ENCODE measurements at regions not wholly inside any gene's neighbourhood (a gene's known extent, or its start where the extent isn't known, plus 50 kb on each side); places are given as distances from the start of the nearest gene placed in this dataset.

GRCh38 chr1:239306426-239306825 lies 79.9 kb upstream of the CHRM3 start:
- no peak for DNase-seq (ENCODE audit: low read depth)
- H3K4me3 ChIP-seq (replicated peaks; ENCODE audit: low read depth, low read length) = no peak overlapping the region
- TF ChIP-seq CTCF (IDR thresholded peaks at IDR 0.05; ENCODE audit: low read length, missing control alignments) = no peak

- no peak overlapping the region for H3K4me3 ChIP-seq (replicated peaks; ENCODE audit: low read depth, low read length)
- TF ChIP-seq CTCF (IDR thresholded peaks at IDR 0.05; ENCODE audit: low read length, missing control alignments) = no peak
- no peak for DNase-seq (ENCODE audit: low read depth)
Measured at GRCh38 chr1:239303289-239303688, 83.1 kb upstream of the CHRM3 start.

- no peak for DNase-seq (ENCODE audit: low read depth)
- TF ChIP-seq CTCF (IDR thresholded peaks at IDR 0.05; ENCODE audit: low read length, missing control alignments) = no peak
- no peak overlapping the region for H3K4me3 ChIP-seq (replicated peaks; ENCODE audit: low read depth, low read length)
Measured at GRCh38 chr1:239302696-239303095, 83.7 kb upstream of the CHRM3 start.

GRCh38 chr1:239301251-239301650 lies 85.1 kb upstream of the CHRM3 start:
- TF ChIP-seq CTCF (IDR thresholded peaks at IDR 0.05; ENCODE audit: low read length, missing control alignments) = no peak
- no peak for DNase-seq (ENCODE audit: low read depth)
- H3K4me3 ChIP-seq (replicated peaks; ENCODE audit: low read depth, low read length) = no peak overlapping the region

- DNase-seq (ENCODE audit: low read depth) = no peak
- H3K4me3 ChIP-seq (replicated peaks; ENCODE audit: low read depth, low read length) = no peak overlapping the region
- TF ChIP-seq CTCF (IDR thresholded peaks at IDR 0.05; ENCODE audit: low read length, missing control alignments) = no peak
Measured at GRCh38 chr1:239297910-239298309, 88.5 kb upstream of the CHRM3 start.

- no peak overlapping the region for H3K4me3 ChIP-seq (replicated peaks; ENCODE audit: low read depth, low read length)
- no peak for TF ChIP-seq CTCF (IDR thresholded peaks at IDR 0.05; ENCODE audit: low read length, missing control alignments)
- no peak for DNase-seq (ENCODE audit: low read depth)
Measured at GRCh38 chr1:239293350-239294110, 92.8 kb upstream of the CHRM3 start.

All from fibroblast of pulmonary artery (primary cell).